BLaER1 treated with 17β-estradiol and CSF1 and Interleukin-3, amounts not matched to agents 10 nM and 100 nM (cell line): ENCODE measurements at regions not wholly inside any gene's neighbourhood (a gene's known extent, or its start where the extent isn't known, plus 50 kb on each side); places are given as distances from the start of the nearest gene placed in this dataset.
"Not testable (repeated sequence)": the region's sequence is repeated elsewhere in the genome, so short reads cannot be mapped to it uniquely, and the experiment has no call there.

ENCODE experiments used
- H3K27ac ChIP-seq, 11 experiments: shearing (Covaris generic); formaldehyde crosslinking; 2 replicates each; pipeline ENCODE4 v1.8.1; 2022
- H3K27me3 ChIP-seq, 11 experiments: shearing (Covaris generic); formaldehyde crosslinking; 2 replicates each; pipeline ENCODE4 v1.8.1; 2022
- H3K36me3 ChIP-seq, 11 experiments: shearing (Covaris generic); formaldehyde crosslinking; 2 replicates each; pipeline ENCODE4 v1.8.1; 2022
- H3K4me1 ChIP-seq, 10 experiments: shearing (Covaris generic); formaldehyde crosslinking; 2 replicates each; pipeline ENCODE4 v1.8.1; 2022
- H3K4me2 ChIP-seq, 11 experiments: shearing (Covaris generic); formaldehyde crosslinking; 2 replicates each; pipeline ENCODE4 v1.8.1; 2022
- H3K4me3 ChIP-seq, 10 experiments: shearing (Covaris generic); formaldehyde crosslinking; 2 replicates each; pipeline ENCODE4 v1.8.1; 2022
- H3K9ac ChIP-seq, 11 experiments: shearing (Covaris generic); formaldehyde crosslinking; 2 replicates each; pipeline ENCODE4 v1.8.1; 2022
- H3K9me3 ChIP-seq, 11 experiments: shearing (Covaris generic); formaldehyde crosslinking; replicated peaks in 1 of 11; 2 replicates each; pipeline ENCODE4 v1.8.1; 2022
- H4K20me1 ChIP-seq, 11 experiments: shearing (Covaris generic); formaldehyde crosslinking; 2 replicates each; pipeline ENCODE4 v1.8.1; 2022
- Cebpa-rat ChIP-seq, 11 experiments: shearing (Covaris generic); IDR thresholded peaks; 2 replicates each; pipeline ENCODE4 v1.8.1; 2022

GRCh38 chr11:71173709-71174108, 78.7 kb downstream of the SHANK2 start:
- H4K20me1 ChIP-seq, result no peaks in the 10 kb centered on the region
- H3K27ac ChIP-seq, result no peak overlapping the region
- TF ChIP-seq Cebpa-rat (IDR thresholded peaks at IDR 0.05), result no peak

GRCh38 chr11:71172680-71173079, 79.7 kb downstream of the SHANK2 start:
- no peak overlapping the region for H3K9ac ChIP-seq
- peaks cover 0 to 3% (median 0%) of the 10 kb centered on the region in 11 experiments; a peak in 6 of 22 replicates for H3K9me3 ChIP-seq
- TF ChIP-seq Cebpa-rat (IDR thresholded peaks at IDR 0.05), result no peak
- no peaks in the 10 kb centered on the region for H4K20me1 ChIP-seq
- H3K4me2 ChIP-seq, result no peak overlapping the region
- no peak overlapping the region for H3K27ac ChIP-seq
- no peaks in the 10 kb centered on the region for H3K27me3 ChIP-seq
- H3K4me3 ChIP-seq, result no peak overlapping the region
- H3K4me1 ChIP-seq, result peaks cover 0 to 2% (median 0%) of the 10 kb centered on the region in 10 experiments; a peak in 7 of 20 replicates
- H3K36me3 ChIP-seq, result no peaks in the 10 kb centered on the region

More at GRCh38 chr11:71173709-71174108, 78.7 kb downstream of the SHANK2 start:
- no peak overlapping the region for H3K9ac ChIP-seq
- no peak overlapping the region for H3K4me3 ChIP-seq
- H3K4me1 ChIP-seq, result peaks cover 0 to 12% (median 6%) of the 10 kb centered on the region in 10 experiments; a peak in 11 of 20 replicates
- no peaks in the 10 kb centered on the region; a peak in 1 of 22 replicates for H3K9me3 ChIP-seq
- no peaks in the 10 kb centered on the region for H3K27me3 ChIP-seq
- H3K4me2 ChIP-seq, result no peak overlapping the region
- no peaks in the 10 kb centered on the region for H3K36me3 ChIP-seq

- Histone ChIP-seq H3K4me1 (no peaks in the 10 kb centered on the region), H3K36me3 (no peaks in the 10 kb centered on the region), H3K4me2 (no peak overlapping the region), H3K4me3 (no peak overlapping the region), H3K27ac (no peak overlapping the region), H3K9me3 (peaks cover 0 to 9% (median 0%) of the 10 kb centered on the region in 11 experiments; a peak in 6 of 22 replicates), H3K27me3 (no peaks in the 10 kb centered on the region), H4K20me1 (no peaks in the 10 kb centered on the region), H3K9ac (no peak overlapping the region)
- no peak for TF ChIP-seq Cebpa-rat (IDR thresholded peaks at IDR 0.05)
Measured at GRCh38 chr11:71171576-71171975, 80.8 kb downstream of the SHANK2 start.

- Histone ChIP-seq H3K27me3 (no peaks in the 10 kb centered on the region), H3K9ac (no peak overlapping the region), H3K4me2 (no peak overlapping the region), H4K20me1 (no peaks in the 10 kb centered on the region), H3K4me1 (no peaks in the 10 kb centered on the region), H3K27ac (no peak overlapping the region), H3K36me3 (no peaks in the 10 kb centered on the region), H3K9me3 (peaks cover 0 to 9% (median 0%) of the 10 kb centered on the region in 11 experiments; a peak in 6 of 22 replicates), H3K4me3 (no peak overlapping the region)
- TF ChIP-seq Cebpa-rat (IDR thresholded peaks at IDR 0.05), result no peak
Measured at GRCh38 chr11:71170624-71171423, 81.6 kb downstream of the SHANK2 start.

- peaks cover 0 to 9% (median 0%) of the 10 kb centered on the region in 11 experiments; a peak in 6 of 22 replicates for H3K9me3 ChIP-seq
- H3K4me3 ChIP-seq, result no peak overlapping the region
- no peaks in the 10 kb centered on the region for H3K27me3 ChIP-seq
- H4K20me1 ChIP-seq, result no peaks in the 10 kb centered on the region
- H3K4me1 ChIP-seq, result no peaks in the 10 kb centered on the region
- no peak overlapping the region for H3K27ac ChIP-seq
- TF ChIP-seq Cebpa-rat (IDR thresholded peaks at IDR 0.05), result no peak
- H3K36me3 ChIP-seq, result no peaks in the 10 kb centered on the region
- no peak overlapping the region for H3K4me2 ChIP-seq
- H3K9ac ChIP-seq, result no peak overlapping the region
Measured at GRCh38 chr11:71169313-71169712, 83.1 kb downstream of the SHANK2 start.

- not testable (repeated sequence) for H4K20me1 ChIP-seq, H3K4me2 ChIP-seq, H3K9ac ChIP-seq, H3K27ac ChIP-seq, H3K4me1 ChIP-seq, H3K36me3 ChIP-seq, H3K9me3 ChIP-seq, H3K27me3 ChIP-seq, H3K4me3 ChIP-seq
Measured at GRCh38 chr11:71167814-71168213, 84.6 kb downstream of the SHANK2 start.

- no peaks in the 10 kb centered on the region for H3K27me3 ChIP-seq
- peaks cover 0 to 9% (median 0%) of the 10 kb centered on the region in 11 experiments; a peak in 5 of 22 replicates for H3K9me3 ChIP-seq
- no peak overlapping the region for H3K4me3 ChIP-seq
- H3K9ac ChIP-seq, result no peak overlapping the region
- no peaks in the 10 kb centered on the region for H4K20me1 ChIP-seq
- H3K27ac ChIP-seq, result no peak overlapping the region
- no peak overlapping the region for H3K4me2 ChIP-seq
- H3K36me3 ChIP-seq, result no peaks in the 10 kb centered on the region
- no peak for TF ChIP-seq Cebpa-rat (IDR thresholded peaks at IDR 0.05)
- no peaks in the 10 kb centered on the region for H3K4me1 ChIP-seq
Measured at GRCh38 chr11:71165771-71166170, 86.6 kb downstream of the SHANK2 start.

- Histone ChIP-seq H4K20me1 (no peaks in the 10 kb centered on the region), H3K4me1 (no peaks in the 10 kb centered on the region), H3K4me3 (no peak overlapping the region), H3K27me3 (no peaks in the 10 kb centered on the region), H3K9me3 (peaks cover 0 to 9% (median 0%) of the 10 kb centered on the region in 11 experiments; a peak in 5 of 22 replicates), H3K4me2 (no peak overlapping the region), H3K27ac (no peak overlapping the region), H3K9ac (no peak overlapping the region), H3K36me3 (no peaks in the 10 kb centered on the region)
- no peak for TF ChIP-seq Cebpa-rat (IDR thresholded peaks at IDR 0.05)
Measured at GRCh38 chr11:71164621-71165020, 87.8 kb downstream of the SHANK2 start.

GRCh38 chr11:71164186-71164585, 88.2 kb downstream of the SHANK2 start:
- TF ChIP-seq Cebpa-rat (IDR thresholded peaks at IDR 0.05), result no peak
- Histone ChIP-seq H4K20me1 (no peaks in the 10 kb centered on the region), H3K9ac (no peak overlapping the region), H3K36me3 (no peaks in the 10 kb centered on the region), H3K9me3 (peaks cover 0 to 9% (median 0%) of the 10 kb centered on the region in 11 experiments; a peak in 5 of 22 replicates), H3K4me2 (no peak overlapping the region), H3K4me3 (no peak overlapping the region), H3K4me1 (no peaks in the 10 kb centered on the region), H3K27me3 (no peaks in the 10 kb centered on the region), H3K27ac (no peak overlapping the region)

- no peaks in the 10 kb centered on the region for H3K4me1 ChIP-seq
- no peaks in the 10 kb centered on the region for H3K27me3 ChIP-seq
- H3K9ac ChIP-seq, result no peak overlapping the region
- no peak overlapping the region for H3K4me2 ChIP-seq
- H3K9me3 ChIP-seq, result peaks cover 0 to 9% (median 0%) of the 10 kb centered on the region in 11 experiments; a peak in 6 of 22 replicates
- H4K20me1 ChIP-seq, result no peaks in the 10 kb centered on the region
- no peaks in the 10 kb centered on the region for H3K36me3 ChIP-seq
- no peak for TF ChIP-seq Cebpa-rat (IDR thresholded peaks at IDR 0.05)
- H3K4me3 ChIP-seq, result no peak overlapping the region
- H3K27ac ChIP-seq, result no peak overlapping the region
Measured at GRCh38 chr11:71163371-71163770, 89.0 kb downstream of the SHANK2 start.
